ENCODE measurements at regions not wholly inside any gene's neighbourhood (a gene's known extent, or its start where the extent isn't known, plus 50 kb on each side); places are given as distances from the start of the nearest gene placed in this dataset.

DNA sequence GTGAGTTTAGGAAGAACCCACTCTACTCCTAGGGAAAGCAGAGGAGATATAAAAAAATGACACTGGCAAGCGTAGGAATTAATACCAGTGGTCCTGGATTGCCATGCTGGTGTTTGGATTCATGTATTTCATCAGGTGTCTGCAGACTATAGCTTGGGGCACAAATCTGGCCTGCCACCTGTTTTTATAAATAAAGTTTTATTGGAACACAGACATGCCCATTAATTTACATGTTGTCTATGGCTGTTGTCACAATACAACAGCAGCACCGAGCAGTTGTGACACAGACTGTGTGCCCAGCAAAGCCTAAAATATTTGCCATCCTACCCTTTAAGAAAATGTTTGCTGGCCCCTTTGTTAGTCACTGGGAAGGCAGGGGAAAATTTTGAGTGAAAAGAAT, 553.2 kb downstream of the VRK1 start:
- no peak for DNase-seq (ENCODE audit: low read depth in 2 of 2)

DNA sequence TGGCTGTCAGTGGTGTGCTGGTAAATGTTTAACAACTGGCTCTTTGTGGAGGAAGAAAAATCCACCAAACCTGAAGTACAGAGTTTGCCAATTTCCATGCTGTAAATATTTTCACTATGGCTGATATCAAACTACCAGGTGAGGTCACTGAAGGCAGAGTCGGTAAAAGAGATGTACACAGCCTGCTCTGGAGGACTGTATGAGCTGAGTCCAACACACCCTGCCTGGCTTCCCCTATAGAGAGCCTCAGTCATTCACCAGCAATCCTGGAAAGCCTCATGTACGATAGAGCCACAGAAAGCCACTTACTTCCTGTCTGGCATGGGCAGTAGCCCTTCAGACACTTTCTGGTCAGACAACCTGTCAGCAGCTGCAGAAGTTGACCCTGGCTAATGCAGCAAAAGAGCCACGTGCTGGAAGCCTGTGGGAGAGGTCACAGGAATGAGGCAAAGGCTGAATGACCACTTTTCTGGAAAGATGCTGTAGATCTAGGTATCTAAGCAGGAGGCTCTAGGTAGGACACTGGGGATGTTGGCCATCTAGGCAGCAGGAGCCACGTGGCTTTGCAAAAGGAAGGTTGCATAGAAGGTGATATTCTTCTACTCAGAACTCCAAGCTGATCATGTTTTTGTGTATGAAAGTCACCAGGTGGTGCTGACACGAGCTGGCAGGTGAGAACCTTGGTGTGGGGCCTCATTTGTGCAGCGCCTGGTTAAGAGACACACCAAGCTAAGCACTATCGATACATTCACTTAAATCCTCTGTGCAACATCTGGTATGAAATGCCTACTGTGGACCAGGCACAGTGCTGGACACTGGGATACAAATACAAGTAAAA, 553.9 kb downstream of the VRK1 start:
- DNase-seq (ENCODE audit: low read depth in 2 of 2): no peak

DNA sequence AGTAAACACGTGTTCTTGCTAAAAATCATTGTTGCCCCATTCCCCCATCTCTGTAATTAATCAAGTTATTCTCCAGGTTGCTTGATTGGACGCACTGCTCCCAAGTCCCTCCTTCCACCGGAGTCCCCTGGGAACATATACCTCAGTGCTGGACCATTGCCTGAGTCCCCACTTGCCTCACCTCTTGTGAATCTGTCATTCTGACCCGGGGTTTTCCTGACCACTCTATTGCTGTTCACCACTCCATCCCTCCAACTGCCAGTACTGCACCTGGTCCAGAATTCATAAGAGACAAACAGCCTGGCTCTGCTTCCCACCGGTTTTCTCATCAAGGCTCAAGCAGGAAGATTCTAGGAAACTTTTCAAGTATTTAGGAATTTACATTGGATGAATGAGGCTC, 555.9 kb downstream of the VRK1 start:
- no peak for DNase-seq (ENCODE audit: low read depth in 2 of 2)

DNA sequence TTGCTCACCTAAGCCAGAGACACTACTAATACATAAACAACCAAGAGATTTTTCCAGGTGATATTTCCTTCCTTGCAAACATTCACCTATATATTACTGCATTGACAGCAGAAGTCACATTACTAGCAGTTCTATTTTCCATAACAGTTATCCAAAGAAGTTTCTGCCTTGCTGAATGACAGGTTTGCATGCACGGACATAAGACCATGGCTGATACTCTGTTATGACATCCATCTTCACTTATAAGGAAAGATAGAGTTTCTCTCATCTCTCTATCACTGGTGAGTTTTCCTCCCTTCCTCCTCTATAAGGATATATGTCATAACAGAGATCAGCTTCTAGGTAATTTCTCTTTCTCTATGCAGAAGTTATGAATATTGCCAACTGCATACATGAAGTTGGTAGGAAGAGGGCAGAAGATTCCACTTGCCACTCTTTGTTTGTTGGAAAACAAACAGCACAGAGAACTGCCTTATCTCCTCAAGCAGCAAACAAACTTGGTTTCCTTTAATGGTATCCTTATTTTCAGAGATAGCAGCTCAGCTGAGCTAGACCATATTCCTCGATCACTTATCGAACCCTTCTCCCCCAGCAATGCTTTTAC, 557.0 kb downstream of the VRK1 start:
- DNase-seq (ENCODE audit: low read depth in 2 of 2): no peak

DNA sequence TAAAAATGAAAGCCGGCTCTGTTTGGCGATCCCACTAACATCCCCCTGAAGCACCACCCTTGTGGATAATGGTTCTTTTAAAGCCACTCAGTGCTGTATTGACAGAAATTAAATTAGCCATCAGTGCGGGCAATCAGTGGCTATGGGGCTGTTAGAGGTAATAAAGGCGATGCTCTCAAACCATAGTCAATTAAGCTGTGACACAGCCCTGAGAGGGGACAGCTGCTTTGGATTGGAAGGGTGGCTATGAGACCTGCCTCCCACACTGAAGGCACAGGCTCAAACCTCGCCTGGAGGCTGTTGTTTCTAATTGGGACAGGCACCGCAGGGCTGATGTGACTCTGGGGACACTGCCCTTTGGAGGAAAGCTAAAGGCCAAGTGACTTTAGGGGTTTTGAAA, 562.2 kb downstream of the VRK1 start:
- no peak for DNase-seq (ENCODE audit: low read depth in 2 of 2)

DNA sequence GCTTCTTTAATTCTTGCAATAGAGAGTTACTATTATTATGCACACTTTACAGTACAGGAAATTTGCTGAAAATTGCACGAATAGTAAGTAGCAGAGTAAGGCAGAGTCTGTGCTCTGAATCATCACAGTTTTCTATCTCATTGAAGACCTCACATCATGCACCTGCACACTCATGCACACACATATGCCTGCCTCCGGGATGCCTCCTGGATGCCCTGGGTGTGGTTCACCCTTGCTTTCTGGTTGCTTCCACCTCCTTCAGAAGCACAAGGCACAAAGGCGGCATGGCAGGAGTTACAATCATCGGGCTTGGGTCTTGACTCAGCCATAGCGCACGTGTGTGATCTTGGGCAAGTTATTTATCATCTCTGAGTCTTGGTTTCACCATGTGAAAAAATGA, 564.0 kb downstream of the VRK1 start:
- no peak for DNase-seq (ENCODE audit: low read depth in 2 of 2)

DNA sequence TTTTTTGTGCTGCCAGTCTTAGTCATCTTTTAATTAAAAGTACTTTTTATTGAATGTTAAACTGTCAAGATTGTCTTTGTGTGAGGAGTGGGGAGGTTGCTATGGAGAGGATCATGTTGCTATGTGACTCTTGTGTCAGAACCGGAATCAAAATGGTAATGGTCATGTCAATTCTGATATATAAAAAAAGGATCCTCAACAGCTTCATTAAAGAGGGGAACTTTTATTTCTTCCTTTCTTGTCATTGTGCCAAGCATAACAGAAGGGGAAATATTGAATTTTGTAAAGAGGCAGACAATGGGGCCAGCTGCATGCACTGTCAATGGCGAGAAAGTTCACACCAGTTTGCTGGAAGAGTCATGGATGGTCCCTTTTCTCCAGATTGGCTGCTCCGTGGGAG, 564.8 kb downstream of the VRK1 start:
- no peak for DNase-seq (ENCODE audit: low read depth in 2 of 2)

DNA sequence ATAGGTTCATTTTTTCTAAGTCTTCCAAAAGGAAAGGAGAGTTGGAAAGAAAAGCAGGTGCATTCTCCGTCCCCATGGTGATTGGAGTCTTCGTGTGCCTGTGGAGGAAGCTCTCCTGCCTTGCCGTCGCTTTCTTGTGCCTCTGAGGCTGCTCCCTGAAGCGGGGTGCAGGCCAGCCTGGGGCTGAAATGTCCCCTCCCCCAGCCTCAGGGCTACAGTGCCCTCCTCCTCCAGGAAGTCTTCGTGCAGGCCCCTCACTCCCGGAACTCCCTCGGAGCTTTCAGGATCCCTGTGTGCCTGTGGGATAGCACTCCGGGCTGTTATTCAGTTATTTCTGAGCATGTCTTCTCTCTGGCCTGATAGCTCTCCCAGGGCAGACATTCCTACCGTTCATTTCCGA, 569.2 kb downstream of the VRK1 start:
- DNase-seq (ENCODE audit: low read depth in 2 of 2): no peak

DNA sequence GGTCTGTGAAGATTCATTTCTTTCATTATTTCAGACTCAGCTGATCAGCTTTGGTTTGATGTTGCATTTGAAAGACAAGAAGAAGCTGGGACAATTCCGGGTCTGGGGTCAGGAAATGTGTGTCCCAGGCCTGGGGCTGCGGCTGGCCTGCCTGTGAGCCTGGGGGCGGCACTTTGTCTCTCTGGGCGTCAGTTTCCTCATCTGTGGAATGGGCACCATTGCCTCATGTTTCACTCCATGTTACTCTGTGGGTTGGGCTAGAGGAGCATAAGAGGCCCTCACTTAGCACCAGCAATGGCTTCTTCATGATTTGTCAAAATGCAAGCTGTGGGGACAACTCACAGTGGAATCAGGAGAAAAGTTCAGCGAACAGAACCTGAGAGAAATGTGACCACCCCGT, 570.1 kb downstream of the VRK1 start:
- DNase-seq (ENCODE audit: low read depth in 2 of 2): no peak

DNA sequence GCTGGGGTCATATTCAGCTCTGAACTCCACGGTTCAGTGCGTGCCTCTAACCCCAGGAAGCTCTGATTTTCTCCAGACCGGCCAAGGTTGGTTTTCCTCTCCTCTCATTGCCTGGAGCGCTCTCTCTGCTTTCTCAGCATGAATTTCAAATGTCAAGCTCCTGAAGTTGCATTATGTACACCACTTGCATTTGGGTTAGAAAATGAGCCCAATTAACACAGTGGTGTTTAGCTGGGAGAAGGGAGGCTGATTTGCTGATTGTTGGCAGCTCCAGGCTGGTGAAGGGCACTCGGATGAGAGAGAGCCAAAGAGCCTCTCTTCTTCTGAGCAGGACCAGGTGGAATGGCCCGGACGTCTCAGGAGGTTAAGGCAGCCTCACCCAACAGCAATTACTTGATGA, 570.9 kb downstream of the VRK1 start:
- DNase-seq (ENCODE audit: low read depth in 2 of 2): no peak

DNA sequence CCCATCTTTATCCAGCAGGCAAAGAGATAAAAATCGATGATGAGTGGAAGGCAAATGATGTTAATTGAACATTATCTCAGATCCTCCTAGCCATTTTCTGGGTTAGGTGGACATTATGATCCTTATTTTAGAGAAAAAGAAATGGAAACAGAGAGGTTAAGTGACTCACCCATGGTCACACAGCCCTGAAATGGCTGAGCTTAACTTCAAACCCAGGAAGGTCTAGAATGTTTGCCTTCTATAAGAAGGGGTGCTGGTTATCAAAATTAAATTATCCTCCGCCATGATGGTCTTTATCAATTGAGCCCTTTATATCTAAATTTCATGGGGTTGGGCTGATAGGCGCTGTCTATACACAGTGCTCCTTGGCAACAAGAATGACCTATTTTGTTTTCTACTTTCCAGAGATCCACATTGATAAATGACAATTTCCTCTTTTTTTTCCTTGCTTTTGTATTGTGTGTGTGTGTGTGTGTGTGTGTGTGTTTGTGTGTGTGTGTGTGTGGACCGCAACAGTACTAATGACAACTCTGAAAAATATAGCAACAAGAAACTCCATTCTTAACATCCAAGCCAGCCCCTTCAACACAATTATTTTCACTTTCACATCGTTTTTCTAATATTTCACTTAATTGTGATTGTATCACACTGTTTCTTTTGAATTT, 571.9 kb downstream of the VRK1 start:
- no peak for DNase-seq (ENCODE audit: low read depth in 2 of 2)

DNA sequence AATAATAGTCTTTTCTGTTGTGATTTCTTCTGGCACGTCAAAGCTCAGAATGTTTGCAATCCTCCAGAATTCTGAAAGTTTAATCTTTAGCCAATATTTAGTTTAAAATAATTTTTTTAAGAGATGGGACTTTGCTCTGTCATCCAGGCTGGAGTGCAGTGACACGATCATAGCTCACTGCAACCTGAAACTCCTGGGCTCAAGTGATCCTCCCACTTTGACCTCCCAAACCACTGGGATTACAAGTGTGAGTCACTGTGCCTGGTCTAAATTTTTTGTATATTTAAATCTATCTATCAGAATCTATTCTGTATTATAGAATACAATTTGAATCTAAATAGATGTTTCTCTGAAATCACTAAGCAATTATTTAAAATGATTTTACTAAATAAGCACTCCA, 572.7 kb downstream of the VRK1 start:
- no peak for DNase-seq (ENCODE audit: low read depth in 2 of 2)

DNA sequence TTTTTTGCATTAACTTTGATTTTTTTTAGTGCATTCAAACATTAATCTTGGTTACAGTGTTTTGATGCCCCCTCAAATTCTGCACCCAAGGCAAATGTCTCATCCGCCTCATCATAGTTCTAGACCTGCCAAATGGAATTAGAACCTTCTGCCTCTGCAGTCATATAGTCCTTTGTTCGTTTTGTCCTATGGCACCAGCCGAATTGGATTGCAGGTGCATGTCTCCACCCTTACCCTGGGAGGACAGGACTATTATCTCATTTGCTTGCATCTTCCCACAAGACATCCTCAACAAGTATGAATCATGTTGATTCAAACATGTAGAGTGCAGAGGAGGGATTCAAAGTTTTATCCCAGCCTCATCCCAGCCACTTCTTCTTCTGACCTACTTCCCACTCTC, 579.1 kb downstream of the VRK1 start:
- DNase-seq (ENCODE audit: low read depth in 2 of 2): no peak

DNA sequence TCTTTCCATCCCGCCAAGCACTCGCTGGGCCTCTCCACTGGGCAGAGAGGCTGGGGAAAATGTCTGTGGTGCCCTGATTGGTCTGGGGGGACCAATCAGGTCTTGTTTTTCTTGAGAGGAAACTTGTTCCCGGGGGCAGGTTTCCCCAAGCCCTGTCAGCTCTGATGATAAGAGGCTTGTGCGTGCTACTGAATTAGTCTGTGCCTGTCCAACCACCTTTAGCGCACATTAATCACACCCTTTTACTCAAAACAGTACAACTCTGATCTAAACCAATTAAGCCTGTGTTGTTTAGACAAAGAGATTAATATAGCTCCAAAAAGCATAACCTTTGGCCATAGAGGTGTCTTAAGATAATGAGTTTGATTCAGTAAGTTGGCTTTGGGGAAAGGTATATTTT, 580.4 kb downstream of the VRK1 start:
- no peak for DNase-seq (ENCODE audit: low read depth in 2 of 2)

DNA sequence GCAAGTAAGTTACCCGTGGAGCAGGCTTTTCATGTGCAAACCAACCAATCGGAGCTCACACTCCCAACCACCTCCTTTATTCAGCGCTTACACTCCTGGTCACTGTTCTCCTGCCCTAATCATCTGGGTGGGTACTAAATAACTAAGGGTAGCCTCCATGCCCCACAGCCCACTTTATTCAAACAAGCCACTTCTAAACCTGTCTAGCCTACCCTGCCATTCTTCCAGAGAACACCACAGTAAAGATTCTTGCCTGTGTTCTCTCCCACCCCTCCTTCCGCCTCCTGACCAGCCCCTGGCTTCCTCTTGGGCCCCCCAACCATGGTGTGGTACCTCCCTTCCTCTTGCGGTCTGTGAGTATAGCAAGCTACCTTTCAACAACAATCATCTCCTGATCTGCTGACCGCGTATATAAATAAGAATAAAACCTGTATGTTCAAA, 581.9 kb downstream of the VRK1 start:
- no peak for DNase-seq (ENCODE audit: low read depth in 2 of 2)

DNA sequence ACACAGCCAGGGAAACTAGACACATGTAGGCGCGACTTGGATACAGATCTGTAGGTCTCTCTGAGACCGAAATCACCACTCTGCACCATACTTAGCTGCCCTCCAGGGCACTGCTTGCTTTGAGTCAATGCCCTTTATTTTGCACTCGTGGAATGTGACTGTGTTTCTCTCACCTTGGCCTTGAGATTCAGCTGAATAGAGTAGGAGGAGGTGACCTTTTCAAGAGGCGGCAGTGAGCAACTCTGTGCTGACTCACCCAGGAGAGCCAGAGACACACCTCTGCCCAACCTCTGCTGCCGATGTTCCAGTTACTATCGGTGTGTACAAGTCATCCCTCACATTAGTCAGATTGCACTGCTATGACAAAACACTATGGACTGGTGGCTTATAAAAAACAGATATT, 583.4 kb downstream of the VRK1 start:
- peak; percentile 37 to 74 for DNase-seq (ENCODE audit: low read depth in 2 of 2)

DNA sequence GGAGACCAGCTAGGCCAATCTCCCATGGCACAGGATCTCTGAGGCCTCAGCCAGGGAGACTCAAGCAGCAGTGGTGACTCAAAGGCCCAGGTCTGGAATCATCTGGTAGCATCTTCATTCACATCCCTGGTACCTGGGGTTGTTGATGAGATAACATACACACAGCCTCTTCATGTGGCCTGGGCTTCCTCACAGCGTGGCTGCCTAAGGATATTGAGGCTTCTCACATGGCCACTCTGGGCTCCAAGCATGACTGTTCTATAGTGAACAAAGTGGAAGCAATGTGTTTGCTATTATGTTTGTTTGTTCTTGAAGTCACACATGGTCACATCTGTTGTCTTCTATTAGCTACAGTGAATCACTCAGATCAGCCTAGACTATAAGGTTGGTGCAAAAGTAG, 584.1 kb downstream of the VRK1 start:
- DNase-seq (ENCODE audit: low read depth in 2 of 2): no peak

DNA sequence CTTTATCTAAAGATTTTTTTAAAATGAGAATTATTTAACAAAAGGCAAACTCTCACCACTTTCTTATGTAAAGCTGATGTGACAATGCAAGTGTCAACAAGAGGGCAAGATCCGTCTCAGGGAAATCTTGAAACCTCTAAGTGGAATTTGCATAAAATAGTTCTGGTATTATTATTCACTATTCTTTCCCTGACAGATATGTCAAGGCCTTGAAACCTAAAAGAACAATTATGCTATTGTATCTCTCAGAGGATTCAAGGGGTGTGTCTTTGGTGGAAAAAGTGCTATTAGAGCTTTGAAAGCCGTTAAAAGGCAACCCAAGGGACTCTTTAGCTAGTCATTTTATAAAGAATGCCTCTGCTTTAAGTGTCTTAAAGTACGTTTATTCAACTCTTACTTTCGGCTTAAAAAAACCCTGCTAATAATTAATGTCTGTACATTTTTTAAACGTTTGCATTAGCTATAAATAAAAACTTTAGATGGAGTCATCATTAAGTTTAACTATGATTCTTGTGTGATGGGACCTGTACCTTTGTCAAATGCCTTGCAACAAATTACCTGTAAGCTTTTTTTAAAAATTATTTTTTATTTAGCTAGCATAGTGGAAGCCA, 585.5 kb downstream of the VRK1 start:
- no peak for DNase-seq (ENCODE audit: low read depth in 2 of 2)

DNA sequence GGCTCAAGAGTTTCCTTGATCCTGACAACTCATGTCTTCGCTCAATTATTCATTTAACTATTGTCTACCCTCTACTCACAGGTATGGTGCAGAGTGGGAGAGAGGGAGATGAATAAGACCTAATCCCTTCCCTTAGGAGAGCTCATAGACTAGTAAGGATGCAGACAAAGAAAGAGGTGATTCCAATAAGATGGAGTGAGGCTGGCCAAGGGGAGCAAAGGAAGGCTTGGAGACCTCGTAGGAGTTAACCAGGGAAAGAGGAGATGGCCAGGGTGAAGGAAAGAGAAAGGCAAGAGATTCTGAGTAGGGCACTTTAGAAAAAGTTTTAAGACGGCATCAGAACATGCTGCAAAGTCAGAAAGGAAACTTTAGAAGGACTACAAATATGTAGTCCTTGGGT, 588.5 kb downstream of the VRK1 start:
- no peak for DNase-seq (ENCODE audit: low read depth in 2 of 2)

DNA sequence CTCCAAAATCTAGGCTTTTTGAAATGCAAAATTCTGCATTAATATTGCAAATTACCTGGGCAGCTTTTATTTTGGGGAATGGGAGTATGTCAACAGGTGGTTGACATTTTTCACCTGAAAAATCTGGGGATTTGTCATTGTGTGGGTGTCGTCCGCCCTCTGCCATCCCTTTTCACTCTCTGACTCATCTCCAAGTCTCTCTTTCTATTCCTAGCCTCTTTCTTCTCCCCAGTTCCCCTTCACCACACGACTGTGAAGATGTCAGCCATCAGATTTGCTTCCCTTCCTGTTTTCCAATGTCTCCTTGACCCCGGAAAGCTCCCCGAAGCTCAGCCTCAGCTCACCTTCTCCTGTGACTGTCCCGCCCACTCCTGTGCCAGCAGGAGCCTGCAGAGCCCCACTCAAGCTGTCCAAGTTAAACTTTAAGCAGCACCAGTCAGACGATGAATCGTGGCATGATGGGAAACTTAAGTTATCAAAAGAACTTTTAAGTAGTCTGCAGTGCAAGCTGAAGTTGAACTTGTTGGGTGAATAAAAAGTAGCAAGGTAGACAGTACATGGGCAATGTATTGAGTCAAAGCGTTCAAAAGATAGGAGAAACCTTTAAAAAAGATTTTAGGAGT, 590.2 kb downstream of the VRK1 start:
- DNase-seq (ENCODE audit: low read depth in 2 of 2): no peak

DNA sequence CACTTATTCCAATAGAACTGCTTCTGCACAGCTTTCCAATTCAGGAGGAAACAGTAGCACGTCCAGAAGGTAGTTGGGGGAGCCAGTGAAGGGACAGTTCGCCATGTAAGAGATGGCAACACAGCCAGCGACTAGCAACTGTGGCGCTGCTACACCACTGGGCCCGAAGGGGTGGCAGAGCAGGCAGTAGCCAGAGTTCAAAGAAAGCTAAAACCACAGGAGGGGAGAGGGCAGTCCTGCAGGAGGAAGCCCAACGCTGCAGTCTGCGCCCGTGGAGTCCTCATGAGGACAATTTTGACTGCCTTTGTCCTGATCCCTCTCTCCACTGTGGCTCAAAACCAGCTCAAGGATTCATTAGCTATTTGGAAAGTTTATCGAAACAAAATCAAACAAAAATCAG, 591.2 kb downstream of the VRK1 start:
- no peak for DNase-seq (ENCODE audit: low read depth in 2 of 2)

DNA sequence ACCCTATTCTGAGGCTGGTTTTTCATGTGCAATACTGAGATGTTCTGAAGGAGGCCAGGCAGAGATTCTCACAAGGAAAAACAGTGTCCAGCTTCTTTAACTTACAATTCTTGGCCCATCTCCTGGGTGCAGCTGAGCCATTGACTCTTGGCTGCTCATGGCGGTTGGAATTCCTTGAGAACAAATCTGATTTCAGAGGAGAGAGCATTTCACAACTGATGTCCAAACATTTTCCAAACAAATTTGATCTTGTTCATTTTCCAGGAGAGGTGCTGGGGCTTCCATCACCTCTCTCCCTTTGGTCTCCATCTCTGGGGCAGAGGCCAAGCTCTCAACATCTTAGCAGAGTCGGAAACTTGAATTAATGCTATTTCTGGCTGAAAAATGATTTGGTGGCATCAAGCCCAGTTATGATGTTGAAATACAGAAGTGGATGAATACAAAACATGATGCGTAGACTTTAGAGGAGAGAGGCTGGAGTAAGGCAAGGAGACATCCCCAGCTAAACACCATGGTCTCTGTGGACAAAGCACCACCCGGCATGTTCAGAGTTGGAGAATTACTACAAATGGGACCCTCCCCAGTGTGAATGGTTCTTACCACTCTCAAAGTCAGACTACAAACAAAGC, 593.0 kb downstream of the VRK1 start:
- no peak for DNase-seq (ENCODE audit: low read depth in 2 of 2)
